ENCODE measurements at regions not wholly inside any gene's neighbourhood (a gene's known extent, or its start where the extent isn't known, plus 50 kb on each side); places are given as distances from the start of the nearest gene placed in this dataset.
A peak's percentile ranks its signal among the peaks of the same experiment; 100 is the strongest.

DNA sequence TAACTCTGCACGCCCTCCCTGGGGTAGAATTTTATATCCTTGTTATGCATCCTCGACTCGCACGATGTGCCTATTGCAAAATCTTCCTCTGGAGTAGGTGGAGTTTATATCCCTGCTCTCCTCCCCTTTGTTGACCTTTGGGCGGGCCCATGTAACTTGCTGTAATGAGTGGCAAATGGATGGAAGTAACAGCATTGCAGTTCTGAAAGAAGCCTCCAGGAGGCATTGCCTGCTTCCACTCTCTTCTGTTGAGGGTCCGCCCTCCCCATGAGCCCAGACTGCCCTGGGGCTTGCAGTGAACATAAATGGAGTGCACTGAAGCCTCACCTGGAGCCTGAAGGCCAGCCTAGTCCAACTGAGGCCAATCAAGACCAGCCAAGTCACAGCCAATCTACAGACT lies 62.2 kb upstream of the GRIK3 start:
- DNase-seq (no peak), ATAC-seq (peak in 2 of 4 donors; percentile 33 to 46)
- H3K27ac ChIP-seq = no peak overlapping the region
- H3K4me1 ChIP-seq = no peaks in the 10 kb centered on the region
- WGBS, 3 donors = 58 to 66% (median 62%) methylated on average over 6 of the region's 6 CpGs
- no peaks in the 10 kb centered on the region for H3K9me3 ChIP-seq
- H3K27me3 ChIP-seq (ENCODE audit: insufficient read depth in 3 of 3, low read length in 2 of 3) = peaks cover 0 to 3% (median 0%) of the 10 kb centered on the region in 3 donors
- no peaks in the 10 kb centered on the region for H3K36me3 ChIP-seq (ENCODE audit: insufficient read depth in 1 of 2, low read depth in 1 of 2)
- H3K4me3 ChIP-seq = no peak overlapping the region
- TF ChIP-seq, protein P1, sequence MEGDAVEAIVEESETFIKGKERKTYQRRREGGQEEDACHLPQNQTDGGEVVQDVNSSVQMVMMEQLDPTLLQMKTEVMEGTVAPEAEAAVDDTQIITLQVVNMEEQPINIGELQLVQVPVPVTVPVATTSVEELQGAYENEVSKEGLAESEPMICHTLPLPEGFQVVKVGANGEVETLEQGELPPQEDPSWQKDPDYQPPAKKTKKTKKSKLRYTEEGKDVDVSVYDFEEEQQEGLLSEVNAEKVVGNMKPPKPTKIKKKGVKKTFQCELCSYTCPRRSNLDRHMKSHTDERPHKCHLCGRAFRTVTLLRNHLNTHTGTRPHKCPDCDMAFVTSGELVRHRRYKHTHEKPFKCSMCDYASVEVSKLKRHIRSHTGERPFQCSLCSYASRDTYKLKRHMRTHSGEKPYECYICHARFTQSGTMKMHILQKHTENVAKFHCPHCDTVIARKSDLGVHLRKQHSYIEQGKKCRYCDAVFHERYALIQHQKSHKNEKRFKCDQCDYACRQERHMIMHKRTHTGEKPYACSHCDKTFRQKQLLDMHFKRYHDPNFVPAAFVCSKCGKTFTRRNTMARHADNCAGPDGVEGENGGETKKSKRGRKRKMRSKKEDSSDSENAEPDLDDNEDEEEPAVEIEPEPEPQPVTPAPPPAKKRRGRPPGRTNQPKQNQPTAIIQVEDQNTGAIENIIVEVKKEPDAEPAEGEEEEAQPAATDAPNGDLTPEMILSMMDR (IDR thresholded peaks at IDR 0.05) = no peak
- intact Hi-C loops (cut with DNase I) = no loop called here

DNA sequence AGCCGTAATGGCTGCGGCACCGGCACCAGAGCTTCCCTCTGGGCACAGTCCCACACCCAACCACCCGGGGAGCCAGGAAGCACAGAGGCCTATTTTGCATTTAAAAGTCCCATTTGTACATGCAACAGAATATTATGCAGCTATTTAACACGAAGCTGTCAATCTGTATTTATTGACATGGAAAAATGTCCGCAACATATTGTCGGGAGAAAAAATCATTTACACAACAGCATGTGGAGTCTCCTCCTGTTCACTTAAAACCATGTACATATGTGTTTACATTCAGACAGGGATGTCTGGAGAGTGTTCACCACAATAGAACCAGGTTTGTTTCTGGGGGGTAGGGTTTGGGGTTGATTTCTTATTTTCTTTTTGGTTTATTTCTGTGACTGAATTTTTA lies 63.4 kb upstream of the GRIK3 start:
- TF ChIP-seq, protein P1 (IDR thresholded peaks at IDR 0.05) = no peak
- peaks cover 0 to 3% (median 2%) of the 10 kb centered on the region in 3 donors for H3K27me3 ChIP-seq (ENCODE audit: insufficient read depth in 3 of 3, low read length in 2 of 3)
- H3K36me3 ChIP-seq (ENCODE audit: insufficient read depth in 1 of 2, low read depth in 1 of 2) = no peaks in the 10 kb centered on the region
- intact Hi-C loops (cut with DNase I) = no loop called here
- no peaks in the 10 kb centered on the region for H3K9me3 ChIP-seq
- H3K4me3 ChIP-seq = no peak overlapping the region
- no peak overlapping the region for H3K27ac ChIP-seq
- DNase-seq = no peak
- WGBS, 3 donors = 74 to 79% (median 74%) methylated on average over 7 of the region's 7 CpGs
- H3K4me1 ChIP-seq = no peaks in the 10 kb centered on the region
- no peak for ATAC-seq

DNA sequence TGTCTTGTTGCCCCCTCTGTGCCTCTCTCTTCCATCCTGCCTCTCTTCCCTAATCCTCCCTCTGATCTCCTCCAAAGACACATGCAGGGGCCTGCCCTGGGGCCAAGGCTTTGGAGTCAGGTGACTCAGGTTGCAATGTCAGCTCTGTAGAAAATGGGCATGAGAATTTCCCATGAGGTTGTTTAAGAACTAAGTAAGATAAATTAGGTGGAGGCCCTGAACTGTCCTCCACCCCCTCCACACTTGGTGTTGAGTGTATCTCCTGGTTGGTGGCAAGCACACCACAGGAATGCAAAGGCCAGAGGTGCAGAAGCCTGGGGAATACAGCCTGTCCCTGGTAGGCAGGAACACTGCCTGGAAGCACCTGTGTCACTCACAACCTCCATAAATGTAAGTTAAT lies 63.9 kb upstream of the GRIK3 start:
- H3K27ac ChIP-seq = no peak overlapping the region
- TF ChIP-seq, protein P1 (IDR thresholded peaks at IDR 0.05) = no peak
- no peaks in the 10 kb centered on the region for H3K4me1 ChIP-seq
- no peak overlapping the region for H3K4me3 ChIP-seq
- H3K36me3 ChIP-seq (ENCODE audit: insufficient read depth in 1 of 2, low read depth in 1 of 2) = no peaks in the 10 kb centered on the region
- H3K27me3 ChIP-seq (ENCODE audit: insufficient read depth in 3 of 3, low read length in 2 of 3) = peaks cover 0 to 3% (median 2%) of the 10 kb centered on the region in 3 donors
- no peaks in the 10 kb centered on the region for H3K9me3 ChIP-seq
- intact Hi-C loops (cut with DNase I) = no loop called here
- ATAC-seq = peak in 1 of 4 donors; percentile 32
- no peak for DNase-seq

DNA sequence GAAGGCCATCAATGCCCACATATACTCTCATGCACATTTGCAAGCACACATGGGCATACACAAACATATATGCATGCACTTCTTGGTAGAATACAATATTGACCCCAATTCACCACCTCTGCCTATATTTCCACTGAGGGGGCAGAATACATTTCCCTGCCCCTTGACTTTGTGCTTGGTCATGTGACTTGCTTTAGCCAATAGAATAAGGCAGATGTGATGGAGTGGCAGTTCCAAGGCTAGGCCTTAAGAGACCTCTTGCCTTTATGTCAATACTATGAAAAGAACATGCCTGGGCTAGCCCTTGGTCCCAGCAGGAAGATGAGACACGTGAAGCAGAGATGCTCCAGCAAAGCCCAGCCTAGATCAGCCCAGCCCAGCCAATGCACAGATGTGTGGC lies 66.0 kb upstream of the GRIK3 start:
- no peak for DNase-seq
- H3K4me1 ChIP-seq = no peaks in the 10 kb centered on the region
- TF ChIP-seq, protein P1 (IDR thresholded peaks at IDR 0.05) = no peak
- no peak for ATAC-seq
- H3K36me3 ChIP-seq (ENCODE audit: insufficient read depth in 1 of 2, low read depth in 1 of 2) = no peaks in the 10 kb centered on the region
- H3K4me3 ChIP-seq = no peak overlapping the region
- intact Hi-C loops (cut with DNase I) = no loop called here
- H3K9me3 ChIP-seq = no peaks in the 10 kb centered on the region
- no peak overlapping the region for H3K27ac ChIP-seq
- 16 to 43% (median 21%) methylated on average over 1 of the region's 1 CpG for WGBS, 3 donors
- peaks cover 0 to 2% (median 0%) of the 10 kb centered on the region in 3 donors for H3K27me3 ChIP-seq (ENCODE audit: insufficient read depth in 3 of 3, low read length in 2 of 3)

DNA sequence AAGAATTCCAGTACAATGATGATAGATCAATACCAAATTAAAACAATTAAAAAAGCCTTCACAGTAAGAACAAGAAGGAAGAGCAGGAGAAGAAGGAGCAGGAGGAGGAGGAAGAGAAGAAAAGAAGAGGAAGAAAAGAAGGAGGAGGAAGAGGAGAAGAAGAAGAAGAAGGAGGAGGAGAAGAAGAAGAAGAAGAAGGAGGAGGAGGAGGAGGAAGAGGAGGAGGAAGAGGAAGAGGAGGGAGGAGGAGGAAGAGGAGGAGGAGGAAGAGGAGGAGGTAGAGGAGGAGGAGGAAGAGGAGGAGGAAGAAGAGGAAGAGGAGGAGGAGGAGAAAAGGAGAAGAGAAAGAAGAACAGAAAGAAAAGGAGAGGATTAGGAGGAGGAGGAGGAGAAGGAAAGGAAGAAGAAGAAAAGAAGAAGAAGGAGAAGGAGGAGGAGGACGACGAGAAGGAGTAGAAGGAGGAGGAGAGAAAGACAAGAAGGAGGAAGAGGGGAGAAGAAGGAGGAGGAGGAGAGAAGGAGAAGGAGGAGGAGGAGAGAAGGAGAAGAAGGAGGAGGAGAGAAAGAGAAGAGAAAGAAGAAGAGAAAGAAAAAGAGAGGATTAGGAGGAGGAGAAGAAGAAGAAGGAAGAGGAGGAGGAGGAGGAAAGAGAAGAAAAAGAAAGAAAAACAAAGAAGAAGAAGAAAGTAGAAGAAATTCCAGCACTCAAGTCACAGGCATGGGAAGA lies 68.5 kb upstream of the GRIK3 start:
- 48 to 76% (median 73%) methylated on average over 2 of the region's 2 CpGs for WGBS, 3 donors
- Histone ChIP-seq H3K4me3 (no peak overlapping the region), H3K27me3 (ENCODE audit: insufficient read depth in 3 of 3, low read length in 2 of 3) (peaks cover 0 to 2% (median 0%) of the 10 kb centered on the region in 3 donors), H3K4me1 (no peaks in the 10 kb centered on the region), H3K9me3 (no peaks in the 10 kb centered on the region), H3K27ac (no peak overlapping the region), H3K36me3 (ENCODE audit: insufficient read depth in 1 of 2, low read depth in 1 of 2) (no peaks in the 10 kb centered on the region)
- DNase-seq = no peak
- TF ChIP-seq, protein P1 (IDR thresholded peaks at IDR 0.05) = no peak
- no peak for ATAC-seq
- intact Hi-C loops (cut with DNase I) = no loop called here

Measured in psoas muscle (tissue), 7 donors.